ENCODE measurements at regions not wholly inside any gene's neighbourhood (a gene's known extent, or its start where the extent isn't known, plus 50 kb on each side); places are given as distances from the start of the nearest gene placed in this dataset.

DNA sequence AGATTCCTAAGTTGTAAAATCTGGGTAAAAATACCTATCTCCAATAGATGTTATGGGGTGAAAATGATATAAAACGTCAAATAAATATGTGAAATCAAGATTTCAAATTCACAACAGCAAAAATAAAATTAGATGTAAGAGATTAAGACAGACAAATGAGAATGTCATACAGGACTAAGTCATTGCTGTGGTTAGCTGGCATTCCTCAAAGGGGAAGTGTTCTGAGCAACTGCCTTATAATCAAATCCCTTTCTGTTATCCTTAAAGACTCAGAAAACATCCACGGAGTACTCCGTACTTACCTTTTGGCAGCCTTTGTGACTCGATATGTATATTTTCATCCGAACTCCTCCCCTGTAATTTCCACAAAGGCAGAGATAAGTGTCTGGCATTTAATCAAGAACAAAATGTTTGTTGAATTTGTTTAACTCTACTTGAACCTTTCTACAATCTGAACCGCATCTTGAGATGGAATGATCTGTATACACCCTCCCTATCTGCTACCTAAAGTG, 559.6 kb downstream of the GATA3 start:
- H3K4me3 ChIP-seq (ENCODE audit: low read length) = no peak overlapping the region
- no peak for TF ChIP-seq ZNF274 (IDR thresholded peaks at IDR 0.05; ENCODE audit: low read depth, low read length)

GRCh38 chr10:8615118-8615517, 560.6 kb downstream of the GATA3 start:
- no peak for TF ChIP-seq ZNF274 (IDR thresholded peaks at IDR 0.05; ENCODE audit: low read depth, low read length)
- no peak overlapping the region for H3K4me3 ChIP-seq (ENCODE audit: low read length)

DNA sequence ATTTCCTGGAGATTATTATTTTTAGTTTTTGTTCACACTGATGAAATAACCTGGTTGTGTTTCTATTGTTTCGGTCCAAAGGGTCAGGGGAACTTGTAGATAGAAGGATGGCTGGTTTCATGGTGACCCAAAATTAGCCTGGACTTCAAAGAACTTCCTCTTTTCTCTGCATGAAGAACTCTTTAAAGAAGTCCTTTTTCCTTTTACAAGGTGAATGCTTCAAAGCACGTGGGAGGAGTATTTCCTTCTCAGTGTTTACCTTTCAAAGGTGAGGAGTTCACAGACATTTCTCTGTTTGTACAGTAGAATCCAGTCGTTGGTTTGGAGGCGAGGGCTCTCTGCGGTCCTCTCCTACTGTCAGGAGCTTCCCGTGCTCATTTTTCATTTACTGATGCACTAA, 561.7 kb downstream of the GATA3 start:
- TF ChIP-seq ZNF274 (IDR thresholded peaks at IDR 0.05; ENCODE audit: low read depth, low read length) = no peak
- no peak overlapping the region for H3K4me3 ChIP-seq (ENCODE audit: low read length)

DNA sequence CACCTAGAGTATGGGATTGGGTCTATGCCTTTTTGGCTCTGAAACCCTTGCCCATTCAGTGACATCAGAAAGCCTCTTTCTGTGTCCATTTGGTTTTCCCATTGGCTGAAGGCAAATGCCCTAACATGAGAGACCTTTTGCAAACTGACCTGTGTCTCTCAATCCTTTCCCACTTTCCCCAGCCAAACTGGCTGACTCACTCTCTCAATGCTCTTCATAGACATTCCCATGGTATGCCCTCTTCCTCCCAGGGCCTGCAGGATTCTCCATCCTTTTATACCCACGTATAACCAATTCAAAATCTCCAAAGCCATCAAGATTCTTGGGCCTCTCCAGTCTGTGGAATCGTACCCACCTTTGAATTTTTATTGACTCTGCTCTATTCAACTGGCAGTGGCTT, 563.3 kb downstream of the GATA3 start:
- no peak for TF ChIP-seq ZNF274 (IDR thresholded peaks at IDR 0.05; ENCODE audit: low read depth, low read length)
- no peak overlapping the region for H3K4me3 ChIP-seq (ENCODE audit: low read length)

GRCh38 chr10:8618834-8619233, 564.3 kb downstream of the GATA3 start:
- no peak for TF ChIP-seq ZNF274 (IDR thresholded peaks at IDR 0.05; ENCODE audit: low read depth, low read length)
- no peak overlapping the region for H3K4me3 ChIP-seq (ENCODE audit: low read length)

GRCh38 chr10:8628351-8628750, 573.9 kb downstream of the GATA3 start:
- TF ChIP-seq ZNF274 (IDR thresholded peaks at IDR 0.05; ENCODE audit: low read depth, low read length) = no peak
- no peak overlapping the region for H3K4me3 ChIP-seq (ENCODE audit: low read length)

GRCh38 chr10:8633909-8634308, 579.4 kb downstream of the GATA3 start:
- H3K4me3 ChIP-seq (ENCODE audit: low read length) = no peak overlapping the region
- TF ChIP-seq ZNF274 (IDR thresholded peaks at IDR 0.05; ENCODE audit: low read depth, low read length) = no peak

GRCh38 chr10:8636371-8636770, 581.9 kb downstream of the GATA3 start:
- no peak for TF ChIP-seq ZNF274 (IDR thresholded peaks at IDR 0.05; ENCODE audit: low read depth, low read length)
- no peak overlapping the region for H3K4me3 ChIP-seq (ENCODE audit: low read length)

DNA sequence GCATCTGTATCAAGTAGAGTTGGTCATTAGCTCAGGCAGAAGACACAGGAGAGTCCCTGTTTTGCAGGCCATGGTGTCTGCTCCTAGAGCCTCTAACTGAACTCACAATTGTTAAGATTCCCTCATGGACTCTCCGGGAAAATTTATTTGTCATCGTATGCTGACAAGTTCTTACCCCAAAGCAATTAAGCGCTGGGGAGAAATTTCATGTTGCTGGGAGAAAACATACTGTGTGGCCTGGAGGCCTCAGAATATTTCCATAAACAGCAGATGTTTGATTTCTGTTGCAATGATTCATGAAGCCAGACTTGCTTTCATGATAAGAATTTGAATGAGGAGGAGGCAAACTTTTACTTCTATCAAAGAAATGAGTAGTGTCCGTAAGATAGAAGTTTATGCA, 583.2 kb downstream of the GATA3 start:
- H3K4me3 ChIP-seq (ENCODE audit: low read length) = no peak overlapping the region
- no peak for TF ChIP-seq ZNF274 (IDR thresholded peaks at IDR 0.05; ENCODE audit: low read depth, low read length)

- H3K4me3 ChIP-seq (ENCODE audit: low read length) = no peak overlapping the region
- no peak for TF ChIP-seq ZNF274 (IDR thresholded peaks at IDR 0.05; ENCODE audit: low read depth, low read length)
Observed at GRCh38 chr10:8638088-8638672, 583.7 kb downstream of the GATA3 start.

DNA sequence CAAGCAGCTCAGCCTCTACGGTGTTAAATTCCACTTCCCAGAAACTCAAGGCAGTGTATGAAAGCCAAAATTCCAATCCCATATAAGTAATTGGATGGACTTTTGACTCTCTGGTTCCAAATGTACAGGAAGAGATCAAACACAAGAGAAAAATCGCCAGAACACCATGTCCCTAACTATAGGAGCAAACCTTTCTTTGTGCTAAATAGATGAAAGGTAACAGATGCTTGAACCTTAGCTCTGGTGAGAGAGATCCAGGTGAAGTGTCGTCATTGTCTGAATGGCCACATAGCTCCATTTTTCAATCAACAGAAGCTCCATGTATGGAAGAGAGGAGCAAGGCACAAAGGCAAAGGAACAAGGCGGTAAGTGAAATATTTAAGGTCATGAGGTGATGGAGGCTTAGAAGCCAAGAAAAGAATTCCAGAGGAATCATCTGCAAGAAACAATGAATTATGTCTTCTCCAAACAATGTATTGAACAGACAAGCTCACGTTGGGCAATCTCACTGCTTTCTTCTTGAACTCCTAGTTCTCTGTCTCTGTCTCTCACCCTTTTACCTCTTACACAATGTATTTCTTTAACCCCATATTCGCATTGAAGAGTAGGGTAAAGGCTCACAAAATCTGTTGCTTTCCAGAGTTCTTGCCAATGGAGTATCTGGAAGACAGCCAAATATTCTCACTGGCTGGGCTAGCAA, 585.1 kb downstream of the GATA3 start:
- TF ChIP-seq ZNF274 (IDR thresholded peaks at IDR 0.05; ENCODE audit: low read depth, low read length) = no peak

GRCh38 chr10:8640301-8640700, 585.8 kb downstream of the GATA3 start:
- no peak for TF ChIP-seq ZNF274 (IDR thresholded peaks at IDR 0.05; ENCODE audit: low read depth, low read length)
- no peak overlapping the region for H3K4me3 ChIP-seq (ENCODE audit: low read length)

More for the DNA sequence above, 585.1 kb downstream of the GATA3 start:
- H3K4me3 ChIP-seq (ENCODE audit: low read length) = no peak overlapping the region

DNA sequence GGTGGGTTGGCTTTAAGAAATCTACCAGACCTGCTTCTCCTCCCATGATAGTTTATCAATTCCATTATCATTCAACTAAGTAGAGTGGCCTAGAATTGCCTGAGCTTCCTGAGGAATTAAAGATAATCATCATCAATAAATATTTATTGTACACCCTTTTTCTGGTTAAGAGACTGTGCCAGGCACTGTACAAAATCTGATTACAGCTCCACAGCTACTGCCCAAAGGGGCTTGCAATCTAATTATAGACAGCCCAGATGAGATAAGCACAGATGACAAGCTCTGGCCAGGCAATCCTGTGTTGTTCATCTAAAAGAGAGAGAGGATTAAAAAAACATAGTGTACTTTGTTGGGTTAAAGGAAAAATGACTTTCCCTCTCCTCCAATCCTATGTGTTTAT, 586.4 kb downstream of the GATA3 start:
- H3K4me3 ChIP-seq (ENCODE audit: low read length) = no peak overlapping the region
- no peak for TF ChIP-seq ZNF274 (IDR thresholded peaks at IDR 0.05; ENCODE audit: low read depth, low read length)

DNA sequence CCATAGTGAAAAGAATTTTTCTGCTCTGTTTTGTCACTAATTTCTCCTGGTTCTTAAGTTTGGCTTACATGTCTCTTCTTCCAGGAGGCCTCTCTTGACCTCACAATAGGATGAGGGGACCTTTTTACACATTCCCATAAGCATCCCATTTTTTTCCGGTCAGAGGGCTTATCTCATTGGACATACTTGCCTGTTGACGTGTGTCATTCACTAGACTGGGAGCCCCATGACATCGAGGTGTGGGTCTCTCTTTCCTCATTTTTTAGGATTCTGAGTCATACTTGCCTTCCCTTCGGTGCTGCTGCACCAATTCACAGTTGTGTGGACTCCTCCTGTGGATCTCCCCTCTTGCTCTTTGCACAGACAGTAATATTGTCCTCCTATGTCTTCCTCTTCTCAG, 601.8 kb downstream of the GATA3 start:
- no peak for TF ChIP-seq ZNF274 (IDR thresholded peaks at IDR 0.05; ENCODE audit: low read depth, low read length)
- no peak overlapping the region for H3K4me3 ChIP-seq (ENCODE audit: low read length)

- TF ChIP-seq ZNF274 (IDR thresholded peaks at IDR 0.05; ENCODE audit: low read depth, low read length) = no peak
- H3K4me3 ChIP-seq (ENCODE audit: low read length) = no peak overlapping the region
Observed at GRCh38 chr10:8659982-8660381, 605.5 kb downstream of the GATA3 start.

Measured in GM08714 (cell line).